Psoas muscle (tissue), 7 donors: ENCODE measurements at regions not wholly inside any gene's neighbourhood (a gene's known extent, or its start where the extent isn't known, plus 50 kb on each side); places are given as distances from the start of the nearest gene placed in this dataset.

Experiments used
- ATAC-seq, 4 donors: fragments of 200-7000 bp; cut with Tn5 transposase; one replicate each; pipeline ENCODE4 v1.9.1; 2020; ENCODE audit warnings: moderate library complexity in 3 of 4, mild to moderate bottlenecking in 2 of 4
- DNase-seq, 2 donors: peaks; one replicate each; pipeline ENCODE4 v3.0.0-alpha.2; 2020
- H3K27ac ChIP-seq: fragments of 200-600 bp; one replicate; pipeline ENCODE4 v1.8.0; 2022
- H3K27me3 ChIP-seq, 3 donors: fragments of 200-600 bp in 1 of 3; one replicate each; pipeline versions ENCODE4 v1.6.1 to v1.8.0; 2013 to 2022; ENCODE audit warnings: low read length in 2 of 3, mild to moderate bottlenecking in 2 of 3, moderate library complexity in 1 of 3; ENCODE audit not compliant: insufficient read depth in 3 of 3
- H3K36me3 ChIP-seq, 2 donors: fragments of 200-600 bp in 1 of 2; one replicate each; pipeline versions ENCODE4 v1.6.1 to v1.8.0; 2013 to 2022; ENCODE audit warnings: low read depth in 1 of 2, mild to moderate bottlenecking in 1 of 2, moderate library complexity in 1 of 2; ENCODE audit not compliant: insufficient read depth in 1 of 2
- H3K4me1 ChIP-seq: fragments of 200-600 bp; one replicate; pipeline ENCODE4 v1.8.0; 2022
- H3K4me3 ChIP-seq: fragments of 200-600 bp; one replicate; pipeline ENCODE4 v1.8.0; 2022; ENCODE audit warnings: mild to moderate bottlenecking
- H3K9me3 ChIP-seq: fragments of 200-600 bp; one replicate; pipeline ENCODE4 v1.8.0; 2022
- CTCF ChIP-seq: fragments of 200-600 bp; IDR thresholded peaks from one replicate; pipeline ENCODE4 v1.8.0; 2022; ENCODE audit warnings: antibody characterized with exemption
- whole genome bisulfite sequencing, 3 donors: extraction: QIAGEN DNeasy Blood & Tissue Kit; methylation state at CpG; one replicate each; pipeline versions ENCODE4 v1.1.6 to v1.1.7; 2013; 5-methylcytosine and 5-hydroxymethylcytosine counted together
- intact Hi-C, 2 donors: fragments of 100-400 bp; cut with DNase I; formaldehyde crosslinking; loops; one replicate each; pipeline versions ENCODE4 v1.11.0 to v1.14.2; 2022
- donor health status: healthy with polysubstance abuse.
- donor health status: DM: no; HTN: no; CAD: no; lungs with moderate emphysema.
- donor health status: Bipolar disorder and iron deficiency.
- donor health status: healthy.
- donor health status: DM: yes; HTN: yes; CAD: no.
- donor health status: DM: no; HTN: no; CAD: no.
- donor health status: DM: yes; HTN: yes; CAD: no.

DNA sequence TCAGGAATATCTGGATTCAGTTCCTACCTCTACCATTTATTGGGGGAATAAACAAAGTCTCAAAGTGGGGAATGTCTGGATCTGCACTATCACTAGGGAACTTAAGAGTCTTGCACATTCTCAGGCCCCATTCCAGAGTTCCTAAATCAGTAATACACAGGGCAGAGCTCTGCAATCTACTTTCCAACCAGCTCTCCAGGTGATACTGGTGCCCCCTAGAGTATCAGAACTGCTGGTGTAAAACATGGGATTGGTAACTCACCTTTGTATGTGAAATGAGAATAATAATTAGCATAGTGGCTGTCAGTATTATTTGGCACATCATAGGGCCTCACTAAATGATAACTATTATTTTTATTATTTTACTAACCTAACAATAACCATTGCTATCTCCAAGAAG, 278.8 kb upstream of the IMPG1 start:
- intact Hi-C loops = no loop called here
- no peak overlapping the region for H3K4me3 ChIP-seq
- no peak overlapping the region for H3K27ac ChIP-seq
- H3K4me1 ChIP-seq = no peaks in the 10 kb centered on the region
- TF ChIP-seq CTCF = peak; percentile 14
- no peaks in the 10 kb centered on the region for H3K36me3 ChIP-seq
- H3K27me3 ChIP-seq = no peaks in the 10 kb centered on the region
- DNase-seq (no peak), ATAC-seq (no peak)
- no peaks in the 10 kb centered on the region for H3K9me3 ChIP-seq

- Histone ChIP-seq H3K9me3 (no peaks in the 10 kb centered on the region), H3K27ac (no peak overlapping the region), H3K27me3 (no peaks in the 10 kb centered on the region), H3K4me1 (no peaks in the 10 kb centered on the region), H3K36me3 (no peaks in the 10 kb centered on the region), H3K4me3 (no peak overlapping the region)
- intact Hi-C loops = no loop called here
- DNase-seq (no peak), ATAC-seq (no peak)
- TF ChIP-seq CTCF = no peak
These were observed 275.1 kb upstream of the IMPG1 start for GRCh38 chr6:76347539-76347938.

- no peaks in the 10 kb centered on the region for H3K27me3 ChIP-seq
- ATAC-seq (peak; percentile 43 to 86 (median 78)), DNase-seq (no peak)
- H3K4me1 ChIP-seq = no peaks in the 10 kb centered on the region
- H3K9me3 ChIP-seq = no peaks in the 10 kb centered on the region
- 30 to 67% (median 53%) methylated on average over 1 of the region's 1 CpG for WGBS, 3 donors
- no peak for TF ChIP-seq CTCF
- H3K36me3 ChIP-seq = no peaks in the 10 kb centered on the region
- H3K27ac ChIP-seq = no peak overlapping the region
- H3K4me3 ChIP-seq = no peak overlapping the region
- intact Hi-C loops = no loop called here
These were observed 270.2 kb upstream of the IMPG1 start for GRCh38 chr6:76342611-76343160.

GRCh38 chr6:76330031-76330430, 257.6 kb upstream of the IMPG1 start:
- intact Hi-C loops = no loop called here
- no peaks in the 10 kb centered on the region for H3K27me3 ChIP-seq
- no peaks in the 10 kb centered on the region for H3K36me3 ChIP-seq
- DNase-seq (no peak), ATAC-seq (no peak)
- H3K4me1 ChIP-seq = no peaks in the 10 kb centered on the region
- WGBS, 3 donors = 18 to 25% (median 23%) methylated on average over 4 of the region's 4 CpGs
- H3K4me3 ChIP-seq = no peak overlapping the region
- H3K9me3 ChIP-seq = peaks cover 24% of the 10 kb centered on the region
- no peak for TF ChIP-seq CTCF
- no peak overlapping the region for H3K27ac ChIP-seq

GRCh38 chr6:76326871-76327270, 254.4 kb upstream of the IMPG1 start:
- Histone ChIP-seq H3K4me3 (no peak overlapping the region), H3K36me3 (no peaks in the 10 kb centered on the region), H3K27me3 (no peaks in the 10 kb centered on the region), H3K9me3 (peaks cover 14% of the 10 kb centered on the region), H3K27ac (no peak overlapping the region), H3K4me1 (no peaks in the 10 kb centered on the region)
- TF ChIP-seq CTCF = no peak
- intact Hi-C loops = no loop called here
- ATAC-seq (no peak), DNase-seq (no peak)
- 87 to 89% (median 89%) methylated on average over 5 of the region's 5 CpGs for WGBS, 3 donors
